ENCODE measurements at regions not wholly inside any gene's neighbourhood (a gene's known extent, or its start where the extent isn't known, plus 50 kb on each side); places are given as distances from the start of the nearest gene placed in this dataset.

DNA sequence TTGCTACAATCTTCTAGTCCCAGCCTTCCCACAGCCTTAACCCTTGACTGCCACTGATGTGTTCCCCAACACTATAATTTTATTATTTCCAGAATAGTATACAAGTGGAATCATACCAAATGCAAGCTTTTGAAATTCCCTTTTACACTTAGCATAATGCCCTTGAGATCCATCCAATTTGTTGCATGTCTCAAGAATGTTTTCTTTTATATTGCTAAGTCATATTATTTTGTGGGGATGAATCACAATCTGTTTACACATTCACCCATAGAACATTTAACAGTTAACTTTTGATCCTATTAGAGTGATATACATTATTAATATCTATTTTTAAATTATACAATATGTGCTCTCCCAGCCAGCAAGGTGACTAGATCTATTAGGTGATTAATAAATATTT lies 74.3 kb upstream of the KYNU start:
- Histone ChIP-seq H3K9me3 (ENCODE audit: control insufficient read depth in 4 of 4, low read length in 3 of 4) (no peaks in the 10 kb centered on the region), H3K4me1 (ENCODE audit: control insufficient read depth in 4 of 4, insufficient read depth in 4 of 4, low read length in 3 of 4) (no peaks in the 10 kb centered on the region), H3K36me3 (ENCODE audit: control insufficient read depth in 4 of 4, insufficient read depth in 3 of 4, low read depth in 1 of 4, low read length in 3 of 4) (no peaks in the 10 kb centered on the region), H3K27me3 (ENCODE audit: control insufficient read depth in 4 of 4, insufficient read depth in 4 of 4, low read length in 3 of 4) (no peaks in the 10 kb centered on the region), H3K4me3 (ENCODE audit: low read depth in 1 of 3, low read length in 3 of 3) (no peak overlapping the region), H3K9ac (ENCODE audit: low read depth in 1 of 2, low read length in 2 of 2) (no peak overlapping the region), H3K27ac (ENCODE audit: low read depth in 1 of 2, low read length in 2 of 2) (no peak overlapping the region)
- TF ChIP-seq RAD21 (IDR thresholded peaks at IDR 0.05), result no peak
- TF ChIP-seq HNF4G (IDR thresholded peaks at IDR 0.05), result no peak
- TF ChIP-seq, protein P1, sequence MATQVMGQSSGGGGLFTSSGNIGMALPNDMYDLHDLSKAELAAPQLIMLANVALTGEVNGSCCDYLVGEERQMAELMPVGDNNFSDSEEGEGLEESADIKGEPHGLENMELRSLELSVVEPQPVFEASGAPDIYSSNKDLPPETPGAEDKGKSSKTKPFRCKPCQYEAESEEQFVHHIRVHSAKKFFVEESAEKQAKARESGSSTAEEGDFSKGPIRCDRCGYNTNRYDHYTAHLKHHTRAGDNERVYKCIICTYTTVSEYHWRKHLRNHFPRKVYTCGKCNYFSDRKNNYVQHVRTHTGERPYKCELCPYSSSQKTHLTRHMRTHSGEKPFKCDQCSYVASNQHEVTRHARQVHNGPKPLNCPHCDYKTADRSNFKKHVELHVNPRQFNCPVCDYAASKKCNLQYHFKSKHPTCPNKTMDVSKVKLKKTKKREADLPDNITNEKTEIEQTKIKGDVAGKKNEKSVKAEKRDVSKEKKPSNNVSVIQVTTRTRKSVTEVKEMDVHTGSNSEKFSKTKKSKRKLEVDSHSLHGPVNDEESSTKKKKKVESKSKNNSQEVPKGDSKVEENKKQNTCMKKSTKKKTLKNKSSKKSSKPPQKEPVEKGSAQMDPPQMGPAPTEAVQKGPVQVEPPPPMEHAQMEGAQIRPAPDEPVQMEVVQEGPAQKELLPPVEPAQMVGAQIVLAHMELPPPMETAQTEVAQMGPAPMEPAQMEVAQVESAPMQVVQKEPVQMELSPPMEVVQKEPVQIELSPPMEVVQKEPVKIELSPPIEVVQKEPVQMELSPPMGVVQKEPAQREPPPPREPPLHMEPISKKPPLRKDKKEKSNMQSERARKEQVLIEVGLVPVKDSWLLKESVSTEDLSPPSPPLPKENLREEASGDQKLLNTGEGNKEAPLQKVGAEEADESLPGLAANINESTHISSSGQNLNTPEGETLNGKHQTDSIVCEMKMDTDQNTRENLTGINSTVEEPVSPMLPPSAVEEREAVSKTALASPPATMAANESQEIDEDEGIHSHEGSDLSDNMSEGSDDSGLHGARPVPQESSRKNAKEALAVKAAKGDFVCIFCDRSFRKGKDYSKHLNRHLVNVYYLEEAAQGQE (IDR thresholded peaks at IDR 0.05), result no peak
- no peak for TF ChIP-seq NR2F2 (IDR thresholded peaks at IDR 0.05)
- TF ChIP-seq, protein P2, sequence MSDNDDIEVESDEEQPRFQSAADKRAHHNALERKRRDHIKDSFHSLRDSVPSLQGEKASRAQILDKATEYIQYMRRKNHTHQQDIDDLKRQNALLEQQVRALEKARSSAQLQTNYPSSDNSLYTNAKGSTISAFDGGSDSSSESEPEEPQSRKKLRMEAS (IDR thresholded peaks at IDR 0.05), result no peak
- no peak for TF ChIP-seq HNF4A (conservative IDR thresholded peaks at IDR 0.05)
- TF ChIP-seq GABPA (IDR thresholded peaks at IDR 0.05 in 1 of 2, conservative IDR thresholded peaks at IDR 0.05 in 1 of 2), result no peak
- no peak for TF ChIP-seq JUND (IDR thresholded peaks at IDR 0.05)
- TF ChIP-seq FOXA1 (IDR thresholded peaks at IDR 0.05), result no peak
- no peak for TF ChIP-seq FOXA2 (IDR thresholded peaks at IDR 0.05)
- TF ChIP-seq, protein P3, sequence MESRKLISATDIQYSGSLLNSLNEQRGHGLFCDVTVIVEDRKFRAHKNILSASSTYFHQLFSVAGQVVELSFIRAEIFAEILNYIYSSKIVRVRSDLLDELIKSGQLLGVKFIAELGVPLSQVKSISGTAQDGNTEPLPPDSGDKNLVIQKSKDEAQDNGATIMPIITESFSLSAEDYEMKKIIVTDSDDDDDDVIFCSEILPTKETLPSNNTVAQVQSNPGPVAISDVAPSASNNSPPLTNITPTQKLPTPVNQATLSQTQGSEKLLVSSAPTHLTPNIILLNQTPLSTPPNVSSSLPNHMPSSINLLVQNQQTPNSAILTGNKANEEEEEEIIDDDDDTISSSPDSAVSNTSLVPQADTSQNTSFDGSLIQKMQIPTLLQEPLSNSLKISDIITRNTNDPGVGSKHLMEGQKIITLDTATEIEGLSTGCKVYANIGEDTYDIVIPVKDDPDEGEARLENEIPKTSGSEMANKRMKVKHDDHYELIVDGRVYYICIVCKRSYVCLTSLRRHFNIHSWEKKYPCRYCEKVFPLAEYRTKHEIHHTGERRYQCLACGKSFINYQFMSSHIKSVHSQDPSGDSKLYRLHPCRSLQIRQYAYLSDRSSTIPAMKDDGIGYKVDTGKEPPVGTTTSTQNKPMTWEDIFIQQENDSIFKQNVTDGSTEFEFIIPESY (IDR thresholded peaks at IDR 0.05), result no peak
- TF ChIP-seq, protein P4, sequence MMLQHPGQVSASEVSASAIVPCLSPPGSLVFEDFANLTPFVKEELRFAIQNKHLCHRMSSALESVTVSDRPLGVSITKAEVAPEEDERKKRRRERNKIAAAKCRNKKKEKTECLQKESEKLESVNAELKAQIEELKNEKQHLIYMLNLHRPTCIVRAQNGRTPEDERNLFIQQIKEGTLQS (IDR thresholded peaks at IDR 0.05), result no peak
- no peak for TF ChIP-seq YY1 (IDR thresholded peaks at IDR 0.05)
- TF ChIP-seq TAF1 (conservative IDR thresholded peaks at IDR 0.05), result no peak
- no peak for TF ChIP-seq RXRA (IDR thresholded peaks at IDR 0.05)
- no peak for TF ChIP-seq EGR1 (IDR thresholded peaks at IDR 0.05; ENCODE audit: low read depth in 2 of 2)
- no peak for TF ChIP-seq SP1 (IDR thresholded peaks at IDR 0.05)
- no peak for DNase-seq (ENCODE audit: low spot score)

DNA sequence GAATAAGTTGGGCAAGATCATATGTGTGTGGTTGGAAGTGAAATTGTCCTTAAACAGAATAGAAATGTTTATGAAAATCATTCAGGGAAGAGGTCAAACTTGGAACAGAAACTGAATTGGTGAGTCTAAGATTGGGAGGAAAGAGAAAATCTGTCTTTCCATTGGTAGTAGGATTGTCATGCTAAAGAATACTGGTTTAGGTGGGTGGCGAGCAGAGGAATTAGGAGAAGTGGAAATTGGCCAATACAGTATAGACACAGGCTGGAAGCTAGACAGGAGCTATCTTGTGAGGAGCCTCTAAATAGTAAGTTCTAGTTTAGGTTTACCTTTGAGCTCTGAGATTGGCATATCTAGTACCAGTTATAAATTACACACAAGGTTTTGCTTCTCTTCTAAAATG lies 80.9 kb upstream of the KYNU start:
- no peak overlapping the region for H3K4me3 ChIP-seq (ENCODE audit: low read depth in 1 of 3, low read length in 3 of 3)
- no peaks in the 10 kb centered on the region for H3K27me3 ChIP-seq (ENCODE audit: control insufficient read depth in 4 of 4, insufficient read depth in 4 of 4, low read length in 3 of 4)
- no peaks in the 10 kb centered on the region for H3K36me3 ChIP-seq (ENCODE audit: control insufficient read depth in 4 of 4, insufficient read depth in 3 of 4, low read depth in 1 of 4, low read length in 3 of 4)
- no peak overlapping the region for H3K9ac ChIP-seq (ENCODE audit: low read depth in 1 of 2, low read length in 2 of 2)
- no peak for TF ChIP-seq NR2F2 (IDR thresholded peaks at IDR 0.05)
- TF ChIP-seq TAF1 (conservative IDR thresholded peaks at IDR 0.05), result no peak
- TF ChIP-seq, protein P3 (IDR thresholded peaks at IDR 0.05), result no peak
- no peak for TF ChIP-seq FOXA1 (IDR thresholded peaks at IDR 0.05)
- no peak for TF ChIP-seq YY1 (IDR thresholded peaks at IDR 0.05)
- TF ChIP-seq JUND (IDR thresholded peaks at IDR 0.05), result no peak
- TF ChIP-seq, protein P1 (IDR thresholded peaks at IDR 0.05), result no peak
- no peak for TF ChIP-seq RXRA (IDR thresholded peaks at IDR 0.05)
- TF ChIP-seq, protein P2 (IDR thresholded peaks at IDR 0.05), result no peak
- TF ChIP-seq, protein P5, sequence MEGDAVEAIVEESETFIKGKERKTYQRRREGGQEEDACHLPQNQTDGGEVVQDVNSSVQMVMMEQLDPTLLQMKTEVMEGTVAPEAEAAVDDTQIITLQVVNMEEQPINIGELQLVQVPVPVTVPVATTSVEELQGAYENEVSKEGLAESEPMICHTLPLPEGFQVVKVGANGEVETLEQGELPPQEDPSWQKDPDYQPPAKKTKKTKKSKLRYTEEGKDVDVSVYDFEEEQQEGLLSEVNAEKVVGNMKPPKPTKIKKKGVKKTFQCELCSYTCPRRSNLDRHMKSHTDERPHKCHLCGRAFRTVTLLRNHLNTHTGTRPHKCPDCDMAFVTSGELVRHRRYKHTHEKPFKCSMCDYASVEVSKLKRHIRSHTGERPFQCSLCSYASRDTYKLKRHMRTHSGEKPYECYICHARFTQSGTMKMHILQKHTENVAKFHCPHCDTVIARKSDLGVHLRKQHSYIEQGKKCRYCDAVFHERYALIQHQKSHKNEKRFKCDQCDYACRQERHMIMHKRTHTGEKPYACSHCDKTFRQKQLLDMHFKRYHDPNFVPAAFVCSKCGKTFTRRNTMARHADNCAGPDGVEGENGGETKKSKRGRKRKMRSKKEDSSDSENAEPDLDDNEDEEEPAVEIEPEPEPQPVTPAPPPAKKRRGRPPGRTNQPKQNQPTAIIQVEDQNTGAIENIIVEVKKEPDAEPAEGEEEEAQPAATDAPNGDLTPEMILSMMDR (IDR thresholded peaks at IDR 0.05; ENCODE audit: low read depth, low read length, missing input control), result no peak
- H3K4me1 ChIP-seq (ENCODE audit: control insufficient read depth in 4 of 4, insufficient read depth in 4 of 4, low read length in 3 of 4), result no peaks in the 10 kb centered on the region
- no peak for DNase-seq (ENCODE audit: low spot score)
- WGBS, result 94% methylated on average over 1 of the region's 1 CpG
- no peak overlapping the region for H3K27ac ChIP-seq (ENCODE audit: low read depth in 1 of 2, low read length in 2 of 2)
- no peaks in the 10 kb centered on the region for H3K9me3 ChIP-seq (ENCODE audit: control insufficient read depth in 4 of 4, low read length in 3 of 4)
